Hematopoietic multipotent progenitor cell treated with erythropoietin and hydrocortisone succinate and interleukin-3 and kit ligand, for 6 days (in vitro differentiated cells): ENCODE measurements at regions not wholly inside any gene's neighbourhood (a gene's known extent, or its start where the extent isn't known, plus 50 kb on each side); places are given as distances from the start of the nearest gene placed in this dataset.
"Not testable (repeated sequence)": the region's sequence is repeated elsewhere in the genome, so short reads cannot be mapped to it uniquely, and the experiment has no call there.

Experiments used
- DNase-seq: peaks from one replicate; pipeline ENCODE4 v3.0.0-alpha.2; 2015

- DNase-seq: no peak
Measured at GRCh38 chr10:29816801-29817558, 182.2 kb upstream of the SVIL start.

- no peak for DNase-seq
Measured at GRCh38 chr10:29815572-29815971, 180.8 kb upstream of the SVIL start.

GRCh38 chr10:29811751-29812427 is 177.1 kb upstream of the SVIL start:
- peak; percentile 62 for DNase-seq

- no peak for DNase-seq
Measured at GRCh38 chr10:29810816-29811215, 176.0 kb upstream of the SVIL start.

GRCh38 chr10:29810231-29810630 is 175.5 kb upstream of the SVIL start:
- DNase-seq: not testable (repeated sequence)

GRCh38 chr10:29809383-29809782 is 174.6 kb upstream of the SVIL start:
- DNase-seq: no peak

- no peak for DNase-seq
Measured at GRCh38 chr10:29807163-29807806, 172.5 kb upstream of the SVIL start.

- no peak for DNase-seq
Measured at GRCh38 chr10:29806350-29806788, 171.6 kb upstream of the SVIL start.

- DNase-seq: no peak
Measured at GRCh38 chr10:29805134-29805723, 170.5 kb upstream of the SVIL start.

GRCh38 chr10:29804025-29804852 is 169.5 kb upstream of the SVIL start:
- no peak for DNase-seq

- no peak for DNase-seq
Measured at GRCh38 chr10:29802171-29802570, 167.4 kb upstream of the SVIL start.

GRCh38 chr10:29798921-29799690 is 164.3 kb upstream of the SVIL start:
- DNase-seq: no peak

- no peak for DNase-seq
Measured at GRCh38 chr10:29797616-29798015, 162.8 kb upstream of the SVIL start.

- DNase-seq: no peak
Measured at GRCh38 chr10:29795850-29796249, 161.1 kb upstream of the SVIL start.

GRCh38 chr10:29794776-29795611 is 160.2 kb upstream of the SVIL start:
- DNase-seq: no peak

GRCh38 chr10:29791773-29792172 is 157.0 kb upstream of the SVIL start:
- DNase-seq: peak; percentile 21

GRCh38 chr10:29790207-29790606 is 155.4 kb upstream of the SVIL start:
- no peak for DNase-seq

GRCh38 chr10:29788113-29788512 is 153.3 kb upstream of the SVIL start:
- DNase-seq: no peak

GRCh38 chr10:29785701-29786100 is 150.9 kb upstream of the SVIL start:
- no peak for DNase-seq

GRCh38 chr10:29784175-29784773 is 149.5 kb upstream of the SVIL start:
- no peak for DNase-seq
